ENCODE measurements at regions not wholly inside any gene's neighbourhood (a gene's known extent, or its start where the extent isn't known, plus 50 kb on each side); places are given as distances from the start of the nearest gene placed in this dataset.

GRCh38 chrX:39248330-39248729, 447.1 kb downstream of the MID1IP1 start:
- Histone ChIP-seq H3K27ac (no peak overlapping the region), H3K9ac (no peak overlapping the region), H3K36me3 (ENCODE audit: insufficient read depth) (no peaks in the 10 kb centered on the region), H4K20me1 (ENCODE audit: insufficient read depth) (no peaks in the 10 kb centered on the region), H3K4me2 (no peak overlapping the region), H3K4me3 (IDR thresholded peaks at IDR 0.05; ENCODE audit: insufficient read depth, low read depth, low read length) (no peak overlapping the region), H3K79me2 (ENCODE audit: insufficient read depth, low read depth) (no peaks in the 10 kb centered on the region), H2AFZ (ENCODE audit: low read depth) (no peak overlapping the region), H3K4me1 (ENCODE audit: low read depth, poor library complexity, severe bottlenecking) (no peaks in the 10 kb centered on the region), H3K27me3 (ENCODE audit: insufficient read depth, low read depth) (no peaks in the 10 kb centered on the region)
- TF ChIP-seq CTCF (conservative IDR thresholded peaks at IDR 0.05; ENCODE audit: low read depth, low read length) = no peak

DNA sequence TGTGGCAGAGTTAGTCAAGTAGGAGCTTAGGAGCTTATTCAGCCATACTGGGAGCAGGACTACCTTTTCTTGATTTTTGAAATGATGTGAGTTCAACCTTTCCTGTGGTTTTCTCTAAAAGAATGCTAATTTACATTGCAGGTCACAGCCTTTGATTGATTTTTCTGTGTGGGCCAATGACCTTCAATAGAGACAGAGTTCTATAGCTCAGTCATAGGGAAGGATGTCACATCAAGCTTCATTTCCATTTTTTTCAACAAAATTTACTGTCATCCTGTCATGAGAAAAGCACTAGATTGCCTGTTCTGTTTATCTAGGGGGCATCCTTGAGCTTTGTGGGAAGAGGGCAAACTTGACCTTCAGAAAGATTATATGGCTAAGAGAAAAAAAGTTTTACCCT, 448.7 kb downstream of the MID1IP1 start:
- Histone ChIP-seq H2AFZ (ENCODE audit: low read depth) (no peak overlapping the region), H3K9ac (no peak overlapping the region), H3K27me3 (ENCODE audit: insufficient read depth, low read depth) (no peaks in the 10 kb centered on the region), H4K20me1 (ENCODE audit: insufficient read depth) (no peaks in the 10 kb centered on the region), H3K79me2 (ENCODE audit: insufficient read depth, low read depth) (no peaks in the 10 kb centered on the region), H3K27ac (no peak overlapping the region), H3K4me1 (ENCODE audit: low read depth, poor library complexity, severe bottlenecking) (no peaks in the 10 kb centered on the region), H3K4me2 (no peak overlapping the region), H3K36me3 (ENCODE audit: insufficient read depth) (no peaks in the 10 kb centered on the region), H3K4me3 (IDR thresholded peaks at IDR 0.05; ENCODE audit: insufficient read depth, low read depth, low read length) (no peak overlapping the region)
- no peak for TF ChIP-seq CTCF (conservative IDR thresholded peaks at IDR 0.05; ENCODE audit: low read depth, low read length)

DNA sequence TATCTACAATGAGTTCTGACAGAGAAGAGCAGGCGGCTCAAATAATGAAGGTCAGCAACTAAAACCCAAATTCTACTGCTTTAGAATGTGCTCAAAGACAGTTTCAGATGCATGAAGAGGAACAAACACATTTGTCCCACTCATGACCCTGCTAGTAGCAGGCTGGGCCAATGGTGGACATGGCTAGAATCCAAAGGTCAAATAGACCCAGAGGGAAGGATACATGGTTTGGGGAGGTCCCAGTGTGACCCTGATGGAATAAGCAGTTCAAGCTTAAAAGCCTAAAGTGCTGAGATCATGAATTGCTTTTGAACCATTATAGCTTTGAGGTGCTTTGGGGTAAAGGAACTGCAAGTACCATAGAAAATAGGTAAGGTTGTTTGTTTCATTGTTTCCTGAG, 450.7 kb downstream of the MID1IP1 start:
- Histone ChIP-seq H3K27me3 (ENCODE audit: insufficient read depth, low read depth) (no peaks in the 10 kb centered on the region), H3K4me1 (ENCODE audit: low read depth, poor library complexity, severe bottlenecking) (no peaks in the 10 kb centered on the region), H2AFZ (ENCODE audit: low read depth) (no peak overlapping the region), H3K9ac (no peak overlapping the region), H3K79me2 (ENCODE audit: insufficient read depth, low read depth) (no peaks in the 10 kb centered on the region), H3K4me2 (no peak overlapping the region), H3K4me3 (IDR thresholded peaks at IDR 0.05; ENCODE audit: insufficient read depth, low read depth, low read length) (no peak overlapping the region), H3K27ac (no peak overlapping the region), H3K36me3 (ENCODE audit: insufficient read depth) (no peaks in the 10 kb centered on the region), H4K20me1 (ENCODE audit: insufficient read depth) (no peaks in the 10 kb centered on the region)
- no peak for TF ChIP-seq CTCF (conservative IDR thresholded peaks at IDR 0.05; ENCODE audit: low read depth, low read length)

DNA sequence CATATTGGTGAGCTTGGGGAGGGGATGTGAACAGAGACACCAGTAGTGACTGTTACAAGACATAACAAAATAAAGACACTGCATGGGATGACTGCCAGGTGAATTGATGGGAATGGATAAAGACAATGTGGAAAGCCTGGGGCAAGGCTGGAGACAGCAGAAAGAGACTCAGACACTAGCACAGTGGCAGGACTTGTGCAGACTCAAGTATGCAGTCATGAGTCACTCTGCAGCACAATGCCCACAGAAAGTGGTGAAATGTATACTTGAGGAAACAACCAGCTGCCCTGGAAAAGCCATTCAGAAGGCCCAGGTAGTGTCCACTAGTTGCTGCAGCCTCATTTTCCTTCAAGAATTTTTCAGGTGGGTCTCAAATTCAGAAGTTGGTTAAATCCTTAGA, 452.3 kb downstream of the MID1IP1 start:
- Histone ChIP-seq H3K79me2 (ENCODE audit: insufficient read depth, low read depth) (no peaks in the 10 kb centered on the region), H3K27ac (no peak overlapping the region), H3K4me3 (IDR thresholded peaks at IDR 0.05; ENCODE audit: insufficient read depth, low read depth, low read length) (no peak overlapping the region), H4K20me1 (ENCODE audit: insufficient read depth) (no peaks in the 10 kb centered on the region), H3K27me3 (ENCODE audit: insufficient read depth, low read depth) (no peaks in the 10 kb centered on the region), H3K9ac (no peak overlapping the region), H3K36me3 (ENCODE audit: insufficient read depth) (no peaks in the 10 kb centered on the region), H3K4me2 (no peak overlapping the region), H3K4me1 (ENCODE audit: low read depth, poor library complexity, severe bottlenecking) (peaks cover 7% of the 10 kb centered on the region), H2AFZ (ENCODE audit: low read depth) (no peak overlapping the region)
- no peak for TF ChIP-seq CTCF (conservative IDR thresholded peaks at IDR 0.05; ENCODE audit: low read depth, low read length)

- no peak overlapping the region for H3K27ac ChIP-seq
- H3K79me2 ChIP-seq (ENCODE audit: insufficient read depth, low read depth) = no peaks in the 10 kb centered on the region
- H4K20me1 ChIP-seq (ENCODE audit: insufficient read depth) = no peaks in the 10 kb centered on the region
- no peaks in the 10 kb centered on the region for H3K27me3 ChIP-seq (ENCODE audit: insufficient read depth, low read depth)
- TF ChIP-seq CTCF (conservative IDR thresholded peaks at IDR 0.05; ENCODE audit: low read depth, low read length) = no peak
- no peak overlapping the region for H3K9ac ChIP-seq
- H3K4me3 ChIP-seq (IDR thresholded peaks at IDR 0.05; ENCODE audit: insufficient read depth, low read depth, low read length) = no peak overlapping the region
- no peak overlapping the region for H3K4me2 ChIP-seq
- H3K4me1 ChIP-seq (ENCODE audit: low read depth, poor library complexity, severe bottlenecking) = peaks cover 11% of the 10 kb centered on the region
- H3K36me3 ChIP-seq (ENCODE audit: insufficient read depth) = no peaks in the 10 kb centered on the region
- no peak overlapping the region for H2AFZ ChIP-seq (ENCODE audit: low read depth)
These were observed 457.1 kb downstream of the MID1IP1 start for GRCh38 chrX:39258331-39258730.
